Epidermal melanocyte (primary cell): ENCODE measurements at regions not wholly inside any gene's neighbourhood (a gene's known extent, or its start where the extent isn't known, plus 50 kb on each side); places are given as distances from the start of the nearest gene placed in this dataset.

Source experiments
- DNase-seq: peaks from one replicate; pipeline ENCODE4 v3.0.0; 2011; ENCODE audit warnings: low spot score; ENCODE audit not compliant: insufficient read length

DNA sequence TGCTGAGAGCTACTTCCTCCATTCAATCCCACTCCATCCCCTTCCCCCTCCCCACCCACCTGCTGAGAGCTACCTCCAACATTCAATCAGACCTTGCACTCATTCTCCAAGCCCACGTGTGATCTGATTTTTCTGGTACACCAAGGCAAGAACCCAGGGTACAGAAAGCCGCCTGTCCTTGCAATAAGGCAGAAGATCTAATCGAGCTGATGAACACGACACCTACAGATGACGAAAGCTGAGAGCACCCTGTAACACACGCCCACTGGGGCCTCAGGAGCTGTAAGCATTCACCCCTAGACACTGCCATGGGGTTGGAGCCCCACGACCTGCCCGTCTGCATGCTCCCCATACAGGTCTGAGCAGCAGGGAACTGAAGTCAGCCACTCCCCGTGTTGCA, 58.3 kb downstream of the TRIML1 start:
- no peak for DNase-seq

- no peak for DNase-seq
Measured at GRCh38 chr4:188198982-188199792, 59.9 kb downstream of the TRIML1 start.

DNA sequence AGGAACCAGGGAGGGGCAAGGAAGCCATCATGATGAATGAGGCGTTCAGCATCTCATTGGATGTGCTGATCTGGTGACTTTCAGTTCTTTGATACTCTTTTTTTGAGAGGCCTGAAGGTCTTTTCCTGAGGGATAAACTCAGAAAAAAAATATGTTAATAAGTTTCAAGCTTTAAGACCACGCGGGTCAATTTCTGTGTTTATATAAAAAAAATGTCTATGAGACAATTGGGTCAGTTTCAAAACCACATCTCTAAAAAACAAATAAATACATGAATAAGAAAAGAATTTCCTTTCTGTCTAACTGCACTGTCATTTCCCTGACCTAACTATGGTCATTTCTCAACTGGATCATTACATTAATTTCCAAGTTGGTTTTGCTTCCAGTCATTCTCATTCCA, 62.6 kb downstream of the TRIML1 start:
- no peak for DNase-seq

DNA sequence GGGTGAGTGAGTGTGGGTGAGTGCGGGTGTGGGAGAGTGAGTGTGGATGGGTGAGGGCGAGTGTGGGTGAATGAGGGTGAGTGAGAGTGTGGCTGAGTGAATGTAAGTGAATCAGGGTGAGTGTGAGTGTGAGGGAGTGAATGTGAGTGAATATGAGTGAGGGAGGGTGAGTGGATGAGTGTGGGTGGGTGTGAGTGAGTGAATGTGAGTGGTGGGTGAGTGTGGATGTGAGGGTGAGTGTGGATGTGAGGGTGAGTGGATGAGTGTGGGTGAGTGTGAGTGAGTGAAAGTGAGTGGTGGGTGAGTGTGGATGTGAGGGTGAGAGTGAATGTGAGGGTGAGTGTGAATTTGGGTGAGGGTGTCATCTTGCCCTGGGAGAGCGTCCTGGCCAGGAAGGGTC, 67.5 kb downstream of the TRIML1 start:
- DNase-seq, result no peak

DNA sequence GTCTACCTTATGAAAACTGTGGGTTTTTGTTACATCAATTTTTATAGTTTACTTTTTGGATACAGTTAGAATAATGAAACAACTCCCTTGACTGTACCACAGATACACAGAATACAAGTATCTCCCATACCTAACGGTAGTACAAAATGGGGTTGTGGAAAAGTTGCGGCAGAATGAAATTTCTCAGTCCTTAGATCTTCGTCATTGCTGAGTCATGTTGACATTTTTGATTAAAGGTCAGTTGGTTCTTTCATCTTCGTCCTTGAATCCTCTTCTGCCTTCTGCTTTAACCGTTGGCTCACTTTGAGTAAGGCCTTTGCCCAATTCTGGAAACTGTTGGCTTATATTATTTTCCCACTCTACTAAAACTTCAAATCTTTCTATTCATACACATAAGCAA, 75.6 kb downstream of the TRIML1 start:
- no peak for DNase-seq

DNA sequence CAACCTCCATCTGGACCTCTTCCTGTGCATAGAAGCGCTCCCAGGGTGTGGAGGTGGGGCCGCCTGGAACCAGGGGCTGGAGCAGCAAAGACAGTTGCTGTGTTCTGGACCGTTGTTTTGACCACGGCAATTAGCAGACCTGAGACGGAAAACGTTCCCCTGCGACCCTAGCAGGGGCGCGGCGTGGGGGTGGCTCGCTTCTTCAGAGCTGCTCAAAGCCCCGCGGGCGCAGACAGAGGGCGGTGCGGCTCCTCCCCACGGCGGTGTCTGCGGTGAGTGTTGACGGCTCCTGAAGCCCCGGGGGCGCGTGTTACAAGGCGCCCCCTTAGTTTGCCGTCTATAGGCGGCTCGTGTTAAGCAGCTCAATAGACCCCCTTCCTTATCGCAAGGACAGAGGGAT, 79.2 kb downstream of the TRIML1 start:
- no peak for DNase-seq

- DNase-seq, result no peak
Measured at GRCh38 chr4:188220006-188220405, 80.8 kb downstream of the TRIML1 start.

DNA sequence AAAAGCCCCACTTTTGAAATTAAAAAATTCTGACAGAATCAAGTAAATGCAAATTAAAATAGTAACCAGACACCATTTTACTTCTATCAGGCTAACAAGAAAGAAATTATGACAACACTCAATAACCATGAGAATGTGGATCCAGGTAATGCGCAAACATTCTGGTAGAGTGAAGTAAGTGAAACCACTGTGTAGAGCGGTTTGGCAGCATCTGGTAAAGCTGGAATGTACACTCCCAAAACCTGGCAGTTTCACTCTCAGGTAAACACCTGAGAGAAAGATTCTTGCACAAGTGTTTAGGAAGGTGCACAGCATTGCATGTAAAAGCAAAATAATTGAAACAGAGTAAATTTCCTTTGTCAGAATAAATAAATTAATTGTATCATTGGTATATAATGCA, 81.8 kb downstream of the TRIML1 start:
- DNase-seq, result no peak

- DNase-seq, result no peak
Measured at GRCh38 chr4:188228279-188228678, 89.0 kb downstream of the TRIML1 start.

GRCh38 chr4:188232428-188232827, 93.2 kb downstream of the TRIML1 start:
- DNase-seq, result no peak

GRCh38 chr4:188242041-188242440, 102.8 kb downstream of the TRIML1 start:
- DNase-seq, result no peak

DNA sequence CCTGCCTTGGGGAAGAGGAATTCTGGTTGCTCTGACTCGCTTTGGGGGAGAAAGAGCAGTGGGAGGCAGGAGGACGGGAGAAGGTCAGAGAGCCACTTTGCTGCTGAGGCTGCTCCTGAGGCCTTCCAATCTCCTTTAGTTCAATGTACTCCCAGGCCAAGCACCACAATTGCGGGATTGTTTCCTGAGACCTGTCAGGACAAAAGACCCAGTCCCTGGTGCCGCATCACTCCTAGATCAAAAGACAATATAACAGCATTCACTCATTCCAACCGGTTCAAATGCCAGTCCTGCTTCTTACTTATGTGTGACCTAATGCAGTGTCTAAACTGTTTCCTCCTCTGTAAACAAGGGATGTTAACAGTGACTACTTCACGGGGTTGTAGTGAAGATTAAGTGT, 106.4 kb downstream of the TRIML1 start:
- DNase-seq, result no peak

- no peak for DNase-seq
Measured at GRCh38 chr4:188246488-188246887, 107.2 kb downstream of the TRIML1 start.

DNA sequence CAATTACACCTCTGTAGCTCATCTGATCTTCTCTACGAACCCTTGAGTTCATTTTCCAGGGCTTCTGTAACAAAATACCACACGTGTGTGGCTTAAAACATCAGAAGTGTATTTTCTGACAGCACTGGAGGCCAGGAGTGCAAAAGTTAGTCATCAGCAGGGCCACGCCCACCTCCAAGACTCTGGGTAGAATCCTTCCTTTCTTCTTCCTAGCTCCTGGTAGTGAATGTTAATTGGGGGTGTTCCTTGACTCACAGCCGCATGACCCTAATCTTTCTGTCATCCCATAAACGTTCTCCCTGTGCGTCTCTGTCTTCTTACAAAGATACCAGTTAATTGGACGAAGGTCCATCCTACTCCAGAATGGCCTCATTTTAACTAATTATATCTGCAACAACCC, 115.0 kb downstream of the TRIML1 start:
- no peak for DNase-seq

- no peak for DNase-seq
Measured at GRCh38 chr4:188262464-188262863, 123.2 kb downstream of the TRIML1 start.

GRCh38 chr4:188263321-188263720, 124.1 kb downstream of the TRIML1 start:
- DNase-seq, result no peak

DNA sequence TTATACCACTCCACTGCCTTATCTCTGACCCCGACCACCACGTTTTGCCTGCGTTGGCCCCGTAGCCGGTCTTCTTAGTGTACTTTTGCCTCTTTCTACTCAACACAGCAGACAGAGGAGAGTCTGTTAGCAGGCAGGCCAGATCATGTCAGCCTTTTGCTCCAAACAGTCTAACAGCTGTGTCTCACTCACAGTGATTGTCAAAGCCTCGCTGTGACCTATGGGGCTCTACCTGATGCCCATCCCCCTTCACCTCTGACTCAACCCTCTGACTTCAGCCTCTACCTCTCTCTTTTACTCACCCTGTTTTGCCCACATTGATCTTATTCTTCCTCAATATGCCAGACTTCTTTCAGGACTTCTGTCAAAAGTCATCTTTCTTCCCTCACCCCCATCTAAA, 127.1 kb downstream of the TRIML1 start:
- DNase-seq, result no peak

- no peak for DNase-seq
Measured at GRCh38 chr4:188268131-188268908, 129.1 kb downstream of the TRIML1 start.

DNA sequence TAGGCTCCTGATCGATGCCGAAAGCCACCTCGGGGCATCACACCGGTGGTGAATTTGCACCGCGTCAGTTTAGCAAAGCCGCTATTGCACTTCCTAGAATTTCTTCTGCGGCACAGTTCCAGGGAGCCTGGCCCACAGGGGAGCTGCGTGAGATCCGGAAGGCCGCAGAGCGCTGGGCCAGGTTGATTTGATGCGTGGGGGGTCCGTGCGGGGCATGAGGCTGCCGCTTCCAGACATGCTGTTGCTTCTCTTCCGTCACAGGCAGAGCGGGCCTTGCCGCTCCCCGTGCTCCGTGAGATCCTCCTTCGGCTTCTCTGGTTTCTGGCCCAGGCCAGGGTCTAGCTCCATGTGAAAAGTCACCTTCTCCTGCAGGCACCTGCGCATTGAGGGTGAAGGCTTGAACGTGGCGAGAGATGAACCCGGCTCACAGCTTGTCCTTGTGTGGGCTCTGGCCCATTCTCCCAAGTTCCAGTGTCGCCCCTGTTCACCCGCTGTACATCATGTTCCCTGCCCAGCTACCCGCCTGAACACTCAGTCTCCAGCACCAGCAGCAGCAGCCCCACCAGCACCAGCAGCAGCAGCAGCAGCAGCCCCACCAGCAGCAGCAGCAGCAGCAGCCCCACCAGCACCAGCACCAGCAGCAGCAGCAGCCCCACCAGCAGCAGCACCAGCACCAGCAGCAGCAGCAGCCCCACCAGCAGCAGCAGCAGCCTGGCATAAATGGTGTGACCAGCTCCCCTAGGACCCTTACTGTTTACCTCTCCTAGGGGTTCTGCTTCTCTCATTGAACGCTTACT, 131.2 kb downstream of the TRIML1 start:
- DNase-seq, result no peak

GRCh38 chr4:188275686-188276085, 136.4 kb downstream of the TRIML1 start:
- no peak for DNase-seq

- DNase-seq, result no peak
Measured at GRCh38 chr4:188279184-188279583, 139.9 kb downstream of the TRIML1 start.
